NCI-H345 treated with DMSO at 0.1 percent for 48 hours (cell line): ENCODE measurements at regions not wholly inside any gene's neighbourhood (a gene's known extent, or its start where the extent isn't known, plus 50 kb on each side); places are given as distances from the start of the nearest gene placed in this dataset.

Experiments used
- DNase-seq: peaks from one replicate; lab custom pipeline; 2025; ENCODE audit not compliant: unreplicated experiment; lab: John Stamatoyannopoulos, UW

DNA sequence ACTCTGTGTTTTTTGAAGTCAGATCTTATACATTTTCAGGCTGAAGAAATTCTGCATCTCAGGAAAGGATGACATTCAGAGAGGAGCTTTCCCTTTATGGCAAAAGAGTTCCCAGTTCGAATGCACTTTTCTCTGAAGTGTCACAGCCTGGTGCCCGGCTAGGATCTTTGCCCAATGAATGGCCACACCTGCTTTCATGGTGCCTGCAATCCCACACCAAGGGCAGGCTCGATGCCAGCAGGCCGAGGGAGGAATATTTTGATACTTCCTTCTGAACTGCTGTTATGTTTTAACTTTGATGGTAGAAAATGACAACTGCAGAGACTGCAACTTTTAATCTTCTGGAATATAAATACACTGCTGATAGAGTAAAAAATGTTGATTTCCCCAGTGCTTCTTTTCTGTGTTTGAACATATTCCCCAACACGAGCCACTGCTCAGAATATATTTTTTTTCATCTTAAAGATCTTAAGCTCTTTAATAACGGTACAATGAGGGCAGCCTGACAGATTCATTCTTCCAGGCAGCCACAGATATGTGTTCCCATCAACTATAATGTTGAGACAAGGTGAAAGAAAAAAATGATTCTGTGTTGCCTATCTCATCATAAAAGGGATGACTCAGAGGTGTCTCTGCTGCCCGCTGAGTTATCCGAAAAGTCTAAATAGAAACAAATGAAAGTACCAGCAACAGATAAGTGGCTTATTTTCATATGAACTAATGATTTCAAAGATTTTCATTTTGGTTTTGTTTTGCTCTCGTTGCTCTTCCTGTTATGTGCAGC is 848.5 kb downstream of the DCDC2C start:
- no peak for DNase-seq

GRCh38 chr2:4553241-4553640 is 849.9 kb downstream of the DCDC2C start:
- DNase-seq, result no peak

DNA sequence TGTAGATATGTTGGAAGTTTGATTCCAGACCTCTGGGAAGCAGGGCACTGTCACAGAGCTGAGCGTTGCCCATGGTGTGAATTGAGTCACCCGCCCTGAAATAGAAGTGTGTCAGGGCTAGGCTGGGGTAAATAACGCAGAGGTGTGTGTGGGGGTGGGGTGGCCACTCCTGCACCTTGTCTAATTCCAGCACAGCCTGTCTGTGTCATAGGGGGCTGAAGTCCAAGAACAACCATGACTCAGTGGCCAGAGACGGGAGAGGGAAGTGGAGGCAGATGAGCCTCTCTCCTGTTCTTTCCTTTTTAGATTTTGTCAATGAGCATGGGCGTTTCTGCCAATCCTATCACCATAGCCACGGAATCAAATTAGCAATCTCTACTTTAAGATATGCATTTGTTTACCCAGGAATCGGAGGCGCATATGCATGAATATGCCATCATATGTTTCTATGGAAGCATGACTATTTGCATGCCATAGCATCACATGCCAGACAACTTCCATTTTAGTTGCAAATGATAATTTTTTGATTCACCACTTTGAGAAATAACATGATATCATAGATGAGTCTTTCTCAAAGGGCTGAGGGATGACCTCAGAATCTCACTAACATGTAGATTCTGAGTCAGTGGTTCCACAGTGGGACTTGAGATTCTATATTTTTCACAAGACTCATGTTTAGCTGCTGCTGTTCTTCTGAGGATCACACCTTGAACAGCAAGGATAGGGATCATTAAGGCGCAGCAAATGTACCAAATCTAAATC is 852.9 kb downstream of the DCDC2C start:
- no peak for DNase-seq

DNA sequence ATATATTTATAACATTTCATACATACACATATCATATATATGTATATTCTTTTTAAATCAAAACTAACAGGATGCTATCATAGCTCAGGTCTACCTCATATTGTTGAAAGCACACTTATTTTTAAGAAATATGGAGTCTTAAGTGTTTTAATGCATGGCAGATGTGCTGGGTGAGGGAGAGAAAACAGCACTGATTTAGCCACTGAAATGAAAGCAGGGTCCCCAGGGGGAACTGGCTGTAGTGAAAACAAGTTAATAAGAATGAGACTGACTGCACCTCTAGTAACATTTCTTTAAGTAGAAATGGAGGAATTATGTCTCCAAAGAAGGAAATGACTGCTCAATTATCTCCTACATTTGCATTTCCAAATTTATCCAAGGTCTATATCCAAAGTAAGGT is 857.8 kb downstream of the DCDC2C start:
- DNase-seq, result no peak

DNA sequence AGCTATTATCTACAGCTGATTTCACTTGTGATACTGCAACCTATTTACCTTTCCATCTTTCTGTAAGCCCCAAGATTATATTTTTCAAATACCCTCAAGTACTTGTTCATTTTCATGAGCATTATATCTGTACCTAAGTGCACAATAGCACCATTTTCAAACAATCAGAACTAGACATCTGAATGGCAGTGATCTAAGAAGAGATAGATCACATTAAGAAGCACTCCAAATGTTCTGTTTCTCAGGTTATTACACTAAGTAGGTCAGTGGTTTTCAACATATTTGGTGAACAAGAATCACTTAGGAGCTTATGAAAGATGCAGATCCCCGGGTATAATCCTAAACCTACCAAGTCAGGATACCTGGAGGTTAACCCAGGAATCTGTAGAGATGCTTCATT is 872.7 kb downstream of the DCDC2C start:
- DNase-seq, result no peak

- no peak for DNase-seq
Measured at GRCh38 chr2:4579977-4580376, 876.6 kb downstream of the DCDC2C start.

- no peak for DNase-seq
Measured at GRCh38 chr2:4585057-4585635, 881.8 kb downstream of the DCDC2C start.

DNA sequence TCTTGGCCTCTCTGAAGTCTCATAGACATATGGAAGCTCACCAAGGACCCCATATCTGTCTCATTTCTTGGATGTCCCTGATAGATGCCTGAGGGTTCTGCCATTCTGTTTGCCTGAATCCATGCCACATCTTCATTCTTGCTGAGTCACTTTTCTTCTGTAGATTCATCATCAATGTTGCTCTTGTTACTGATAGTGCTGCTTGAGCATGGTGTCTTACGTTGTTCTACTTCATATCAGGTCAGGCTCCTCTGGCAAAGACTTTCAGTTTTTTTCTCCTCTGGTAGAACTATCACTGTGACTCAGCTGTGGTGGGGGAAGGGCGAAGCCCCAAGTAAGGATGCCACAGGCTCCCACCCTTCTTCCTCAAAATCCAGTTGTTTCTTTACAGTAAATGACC is 885.2 kb downstream of the DCDC2C start:
- DNase-seq, result no peak

DNA sequence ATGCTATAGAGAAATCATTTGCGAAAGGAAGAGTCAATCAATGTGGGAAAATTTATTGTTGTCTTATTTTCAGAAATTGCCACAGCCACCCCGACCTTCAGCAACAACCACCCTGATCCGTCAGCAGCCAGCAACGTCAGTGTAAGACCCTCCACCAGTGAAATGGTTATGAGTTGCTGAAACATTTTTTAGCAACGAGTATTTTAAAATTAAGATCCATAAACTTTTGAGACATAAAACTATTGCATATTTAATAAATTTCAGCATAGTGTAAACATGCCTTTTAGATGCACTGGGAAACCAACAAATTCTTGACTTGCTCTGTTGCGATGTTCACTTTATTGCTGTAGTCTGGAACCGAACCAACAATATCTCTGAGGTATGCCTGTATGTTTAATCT is 887.9 kb downstream of the DCDC2C start:
- DNase-seq, result no peak

GRCh38 chr2:4597400-4597799 is 894.0 kb downstream of the DCDC2C start:
- DNase-seq, result no peak

DNA sequence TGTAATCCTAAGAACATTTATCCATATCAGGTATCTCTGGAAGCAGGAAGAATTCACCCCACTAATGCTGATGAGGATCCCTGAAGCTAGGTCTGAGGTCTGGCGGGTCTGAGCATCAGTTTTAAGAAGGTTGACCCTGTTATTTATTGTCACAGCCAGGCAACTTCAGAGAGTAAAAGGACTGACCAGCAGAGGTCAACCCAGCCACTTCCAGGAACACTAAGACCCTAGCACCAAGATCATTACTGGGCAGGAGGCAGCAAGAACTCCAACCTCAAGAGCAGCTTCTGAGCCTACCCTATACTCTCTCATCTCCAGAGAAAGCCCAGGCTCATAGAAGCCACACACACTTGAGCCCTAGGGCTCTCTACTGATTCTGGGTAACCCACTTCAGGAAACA is 901.4 kb downstream of the DCDC2C start:
- DNase-seq, result no peak

GRCh38 chr2:4618141-4618540 is 914.8 kb downstream of the DCDC2C start:
- peak; percentile 47 for DNase-seq

- no peak for DNase-seq
Measured at GRCh38 chr2:4618630-4619228, 915.4 kb downstream of the DCDC2C start.

GRCh38 chr2:4628998-4629501 is 925.7 kb downstream of the DCDC2C start:
- DNase-seq, result peak; percentile 94

DNA sequence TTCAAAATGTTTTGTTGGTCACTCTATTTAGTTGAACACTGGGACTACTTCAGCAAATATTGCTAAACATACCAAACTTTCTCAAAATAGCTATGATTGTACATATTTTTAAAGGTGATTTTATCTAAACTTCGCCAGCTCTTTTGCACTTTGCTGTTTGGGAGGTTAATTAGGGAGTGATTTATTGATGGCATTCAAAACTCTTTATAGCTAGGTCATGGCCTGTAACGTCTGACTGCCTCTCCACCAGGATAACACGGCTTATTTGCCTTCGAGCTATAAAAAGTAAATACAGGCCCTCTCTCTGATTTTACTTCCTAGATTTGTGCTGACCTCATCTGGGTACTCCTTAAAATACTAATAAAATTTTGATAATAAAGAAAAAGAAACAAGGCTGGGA is 931.9 kb downstream of the DCDC2C start:
- DNase-seq, result no peak

DNA sequence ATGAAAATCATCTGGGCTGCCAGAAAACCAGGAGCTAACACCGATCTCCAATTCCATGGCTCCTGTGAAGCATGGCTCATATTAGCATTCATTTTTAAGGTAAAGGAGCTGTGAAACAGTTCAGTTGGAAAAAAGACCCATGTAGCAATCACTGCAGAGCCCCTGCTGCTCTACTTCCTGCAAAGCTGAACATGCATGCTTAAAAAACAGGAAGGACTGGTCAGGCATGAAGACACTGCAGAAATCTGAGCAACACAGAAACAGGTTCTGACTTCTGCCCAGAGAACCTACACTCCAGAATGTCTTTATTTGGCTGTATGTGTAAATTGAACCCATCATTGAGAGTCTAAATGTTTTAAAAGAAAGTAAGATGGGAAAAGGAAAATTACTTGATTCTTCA is 950.6 kb downstream of the DCDC2C start:
- no peak for DNase-seq

- no peak for DNase-seq
Measured at GRCh38 chr2:4656326-4656725, 953.0 kb downstream of the DCDC2C start.

- DNase-seq, result no peak
Measured at GRCh38 chr2:4662161-4662779, 958.9 kb downstream of the DCDC2C start.

DNA sequence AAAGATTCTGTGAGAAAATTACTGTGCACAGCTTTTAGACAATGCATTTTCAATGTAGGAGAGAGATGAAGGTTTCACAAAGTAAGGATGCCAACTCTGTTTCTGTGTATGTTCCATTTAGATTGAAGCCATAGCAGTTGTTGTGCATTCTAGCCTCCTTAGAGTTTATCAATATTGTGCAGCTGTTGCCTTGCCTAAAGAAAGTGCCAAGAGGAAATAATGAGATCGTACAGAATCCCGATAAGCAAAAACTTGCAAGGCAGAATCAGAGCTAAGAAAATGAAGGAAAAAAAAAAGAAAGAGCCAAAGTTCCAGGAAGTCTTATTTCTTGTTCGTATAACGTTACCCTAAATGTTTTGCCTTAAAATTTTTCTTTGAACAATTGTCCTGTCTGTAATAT is 965.0 kb downstream of the DCDC2C start:
- DNase-seq, result no peak

- no peak for DNase-seq
Measured at GRCh38 chr2:4670331-4670730, 967.0 kb downstream of the DCDC2C start.

- DNase-seq, result peak; percentile 93
Measured at GRCh38 chr2:4673025-4673489, 969.7 kb downstream of the DCDC2C start.
